G401 (cell line): ENCODE measurements at regions not wholly inside any gene's neighbourhood (a gene's known extent, or its start where the extent isn't known, plus 50 kb on each side); places are given as distances from the start of the nearest gene placed in this dataset.
"Not testable (repeated sequence)": the region's sequence is repeated elsewhere in the genome, so short reads cannot be mapped to it uniquely, and the experiment has no call there.

Experiments
- DNase-seq: peaks from one replicate; pipeline ENCODE4 v3.0.0-alpha.2; 2015; ENCODE audit warnings: low spot score
- in situ Hi-C: cut with HindIII; loops from 2 replicates; pipeline ENCODE4 v1.10.0; 2016; ENCODE audit warnings: low sequenced_read_pairs, mixed read lengths

GRCh38 chr1:234772345-234773147 is 162.6 kb upstream of the IRF2BP2 start:
- DNase-seq = peak; percentile 70

GRCh38 chr1:234771642-234772344 is 161.8 kb upstream of the IRF2BP2 start:
- in situ Hi-C loops = no loop called here
- DNase-seq = no peak

More at GRCh38 chr1:234772345-234773147, 162.6 kb upstream of the IRF2BP2 start:
- in situ Hi-C loops = no loop called here

- DNase-seq = no peak
- in situ Hi-C loops = no loop called here
These were observed 161.1 kb upstream of the IRF2BP2 start for GRCh38 chr1:234770924-234771540.

- in situ Hi-C loops = no loop called here
- no peak for DNase-seq
These were observed 160.2 kb upstream of the IRF2BP2 start for GRCh38 chr1:234769986-234770795.

DNA sequence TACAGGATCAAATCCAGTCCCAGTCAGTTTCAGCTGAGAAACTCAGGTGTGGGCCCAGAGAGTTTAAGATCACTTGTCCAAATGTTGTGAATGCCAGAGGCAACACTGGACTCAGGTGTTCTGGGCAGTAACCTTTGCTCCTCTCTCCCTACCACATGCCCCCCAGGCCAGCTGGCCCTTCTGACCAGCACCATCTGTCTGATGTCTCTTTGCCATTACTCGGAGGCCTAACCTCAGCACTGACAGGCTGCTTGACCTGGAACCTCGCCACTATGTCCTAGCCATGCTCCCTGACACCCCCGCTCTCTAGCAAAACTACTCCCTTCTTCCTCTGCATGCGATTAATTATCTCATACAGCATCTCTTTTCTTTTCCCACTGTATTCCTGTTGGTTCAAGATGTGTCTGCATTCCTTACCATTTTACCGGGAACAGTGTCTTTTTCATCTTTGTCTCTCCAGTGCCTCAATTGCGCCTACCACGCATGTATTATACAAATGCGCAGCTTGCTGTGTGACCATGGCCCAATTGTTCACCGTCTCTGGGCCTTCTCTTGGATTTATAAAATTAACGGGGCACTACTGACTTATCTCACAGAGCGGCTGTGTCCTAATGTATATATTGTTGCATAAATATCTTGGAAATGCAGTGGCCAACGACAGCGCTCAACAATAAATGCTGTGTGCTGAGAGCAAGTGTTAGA is 159.5 kb upstream of the IRF2BP2 start:
- in situ Hi-C loops = no loop called here

DNA sequence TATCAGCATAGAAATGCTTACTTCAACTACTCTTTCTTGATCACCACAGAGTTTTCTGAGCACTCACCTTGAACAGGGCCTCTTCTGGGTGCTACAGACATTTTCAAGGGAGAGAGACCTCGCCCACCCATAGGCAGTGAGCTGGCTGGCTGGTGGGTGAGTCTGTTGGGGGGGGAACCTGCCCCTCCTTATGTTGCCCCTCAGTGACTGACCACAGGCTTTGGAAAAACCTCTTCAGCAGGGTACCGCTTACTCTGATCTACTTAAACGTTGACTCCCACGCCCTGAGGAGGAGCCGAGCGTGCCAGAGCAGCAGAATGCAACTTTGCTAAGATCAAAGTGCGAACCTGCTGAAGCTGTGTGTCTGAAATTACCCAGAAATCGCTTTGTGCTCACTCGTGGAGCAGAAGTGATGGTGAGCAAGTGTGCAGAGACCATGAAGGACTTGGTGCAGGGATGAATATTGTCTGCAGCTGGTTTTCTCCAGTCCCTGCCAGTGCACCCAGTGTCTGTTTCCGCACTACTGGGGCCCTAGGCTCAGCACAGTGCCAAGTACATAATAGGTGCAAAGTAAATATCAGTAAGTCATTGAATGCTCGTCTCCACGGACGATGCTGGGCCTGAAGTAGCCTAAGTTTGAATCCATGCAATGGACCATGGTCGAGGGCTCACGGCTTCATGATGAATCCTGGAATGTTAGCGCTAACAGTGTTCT is 158.7 kb upstream of the IRF2BP2 start:
- DNase-seq = no peak
- in situ Hi-C loops = no loop called here

More for the DNA sequence above, 159.5 kb upstream of the IRF2BP2 start:
- peak; percentile 76 for DNase-seq

DNA sequence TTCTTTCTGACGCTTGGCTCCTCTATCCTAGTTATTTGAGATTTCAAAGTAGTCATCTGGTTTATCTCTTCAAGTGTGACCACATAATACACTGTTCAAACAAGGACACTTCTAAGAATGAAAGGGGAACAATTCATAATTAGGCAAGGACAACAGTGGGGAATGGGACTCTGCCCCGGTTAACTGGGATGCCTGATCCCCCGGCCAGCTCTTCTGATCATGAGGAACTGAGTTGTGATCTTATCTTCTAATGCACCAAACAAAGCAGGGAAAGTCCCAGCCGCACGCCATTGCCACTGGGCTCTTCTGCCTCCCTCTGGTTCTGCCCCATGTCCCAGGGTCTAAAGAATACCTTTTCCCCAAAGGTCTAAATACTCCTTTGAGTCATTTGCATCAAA is 158.2 kb upstream of the IRF2BP2 start:
- in situ Hi-C loops = no loop called here
- no peak for DNase-seq

DNA sequence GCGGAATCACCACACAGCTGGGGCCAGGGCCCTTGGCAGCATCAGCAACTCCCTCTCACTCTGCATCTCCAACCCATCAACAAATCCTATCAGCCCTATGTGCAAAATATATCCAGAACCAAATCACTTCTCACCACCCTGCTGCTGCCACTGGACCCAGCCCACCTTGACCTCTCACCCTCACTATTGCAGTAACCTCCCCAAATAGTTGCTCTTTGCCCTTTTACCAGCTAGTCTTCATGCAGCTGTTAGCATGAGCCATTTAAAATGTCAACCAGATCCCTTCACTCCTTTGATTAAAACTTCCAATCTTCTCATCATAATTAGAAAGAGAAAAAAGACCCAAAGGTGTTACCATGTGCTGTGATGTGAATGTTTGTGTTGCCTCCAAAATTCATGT is 155.7 kb upstream of the IRF2BP2 start:
- DNase-seq = no peak
- in situ Hi-C loops = no loop called here

DNA sequence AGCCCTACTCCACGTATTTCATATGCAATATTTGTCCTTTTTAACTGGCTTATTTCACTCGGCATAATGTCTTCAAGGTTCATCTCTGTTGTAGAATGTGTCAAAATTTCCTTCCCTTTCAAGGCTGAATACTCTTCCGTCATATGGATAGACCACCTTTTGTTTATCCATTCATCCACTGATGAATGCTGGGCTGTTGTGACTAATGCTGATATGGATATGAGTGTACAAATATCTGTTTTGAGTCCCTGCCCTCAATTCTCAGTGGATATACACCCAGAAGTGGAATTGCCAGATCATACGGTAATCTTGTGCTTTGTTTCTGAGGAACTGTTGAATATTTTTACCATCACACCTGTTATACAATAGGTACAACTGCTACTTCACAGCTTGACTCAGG is 155.2 kb upstream of the IRF2BP2 start:
- no peak for DNase-seq
- in situ Hi-C loops = no loop called here

DNA sequence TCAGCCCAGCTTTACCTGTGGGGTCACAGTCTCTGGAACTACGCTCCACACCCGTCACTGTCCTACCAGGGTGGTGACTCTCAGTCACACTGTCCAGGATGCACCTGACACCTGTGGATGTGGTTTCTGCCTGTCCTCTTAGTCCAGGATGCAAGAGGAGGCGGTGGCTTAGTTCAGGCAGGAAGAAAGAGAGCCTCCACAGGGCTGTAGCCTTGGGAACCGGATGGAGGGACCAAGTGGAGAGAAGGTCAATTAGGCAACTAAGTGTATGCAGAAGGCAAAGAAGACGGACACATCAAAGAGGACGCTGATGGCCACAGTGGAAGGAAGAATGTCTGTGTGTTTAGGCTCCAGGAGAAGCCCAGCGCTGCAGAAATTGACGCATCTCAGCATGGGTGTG is 153.9 kb upstream of the IRF2BP2 start:
- in situ Hi-C loops = no loop called here
- DNase-seq = no peak

- no peak for DNase-seq
- in situ Hi-C loops = no loop called here
These were observed 153.4 kb upstream of the IRF2BP2 start for GRCh38 chr1:234763367-234763766.

GRCh38 chr1:234762127-234762526 is 152.1 kb upstream of the IRF2BP2 start:
- DNase-seq, in situ Hi-C loops: not testable (repeated sequence)

GRCh38 chr1:234760303-234760723 is 150.3 kb upstream of the IRF2BP2 start:
- in situ Hi-C loops = no loop called here
- no peak for DNase-seq

GRCh38 chr1:234759888-234760287 is 149.9 kb upstream of the IRF2BP2 start:
- no peak for DNase-seq
- in situ Hi-C loops = no loop called here

GRCh38 chr1:234758851-234759250 is 148.9 kb upstream of the IRF2BP2 start:
- in situ Hi-C loops = no loop called here

GRCh38 chr1:234756857-234757256 is 146.9 kb upstream of the IRF2BP2 start:
- in situ Hi-C loops = no loop called here
- no peak for DNase-seq

More at GRCh38 chr1:234758851-234759250, 148.9 kb upstream of the IRF2BP2 start:
- DNase-seq = no peak

DNA sequence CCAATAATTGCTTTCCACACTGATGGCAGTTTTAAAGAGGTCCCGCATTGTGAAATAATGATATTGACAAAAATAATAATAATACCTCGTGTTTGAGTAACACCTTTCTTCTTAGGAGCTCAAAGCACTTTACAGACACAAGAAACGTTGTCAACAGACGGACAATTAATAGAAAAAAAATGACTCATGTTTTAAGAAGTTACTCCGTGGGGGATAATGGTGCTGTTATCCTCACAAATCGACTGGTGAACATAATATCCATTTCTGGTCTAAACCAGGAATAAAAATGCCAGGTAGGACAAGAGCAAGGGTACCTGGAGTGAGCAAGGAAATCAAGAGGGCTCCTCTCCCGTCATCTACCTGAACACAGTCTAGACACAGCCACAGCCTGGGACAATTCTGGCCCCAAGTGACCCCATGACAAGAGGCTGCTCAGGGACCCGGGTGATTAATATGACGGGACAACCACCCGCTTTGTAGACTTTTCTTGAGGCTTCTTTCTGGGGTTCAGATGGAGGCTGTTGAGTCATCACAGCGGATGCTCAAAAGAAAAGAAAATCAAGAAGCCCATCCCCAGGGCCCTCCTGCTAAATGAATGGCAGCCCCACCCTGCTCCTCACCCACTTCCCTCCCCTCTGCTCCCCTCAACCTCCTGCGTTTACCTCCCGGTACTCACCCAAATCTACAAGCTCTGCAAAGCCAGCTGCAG is 146.2 kb upstream of the IRF2BP2 start:
- in situ Hi-C loops = no loop called here
- no peak for DNase-seq

- DNase-seq = no peak
- in situ Hi-C loops = no loop called here
These were observed 145.5 kb upstream of the IRF2BP2 start for GRCh38 chr1:234755449-234755863.
